Body of pancreas (tissue), 4 donors: ENCODE measurements at regions not wholly inside any gene's neighbourhood (a gene's known extent, or its start where the extent isn't known, plus 50 kb on each side); places are given as distances from the start of the nearest gene placed in this dataset.

Source experiments
- ATAC-seq: fragments of 150-250 bp; one replicate; pipeline ENCODE4 v1.9.1; 2016
- DNase-seq, 4 donors: peaks; one replicate each; pipeline ENCODE4 v3.0.0-alpha.2; 2019
- H3K27ac ChIP-seq, 4 donors: fragments of 200-600 bp; sonication (generic); 1 replicate in 3 of 4; 2 replicates in 1 of 4; pipeline versions ENCODE4 v1.5.1 to v1.6.1; 2016 to 2019; ENCODE audit warnings: mild to moderate bottlenecking in 1 of 4, mixed read lengths in 1 of 4, moderate library complexity in 1 of 4
- H3K27me3 ChIP-seq, 2 donors: fragments of 200-600 bp; sonication (generic); one replicate each; pipeline ENCODE4 v1.6.0; 2016; ENCODE audit warnings: mild to moderate bottlenecking in 1 of 2
- H3K36me3 ChIP-seq, 2 donors: fragments of 200-600 bp; sonication (generic); replicated peaks in 1 of 2; 2 replicates each; pipeline ENCODE4 v1.5.1; 2016; ENCODE audit warnings: low read depth in 2 of 2; ENCODE audit not compliant: insufficient read depth in 1 of 2
- H3K4me1 ChIP-seq: fragments of 200-600 bp; sonication (generic); one replicate; pipeline ENCODE4 v1.6.0; 2016
- H3K4me3 ChIP-seq, 2 donors: fragments of 200-600 bp; sonication (generic); 1 replicate in 1 of 2; 2 replicates in 1 of 2; pipeline ENCODE4 v1.5.1; 2016 to 2019
- H3K9me3 ChIP-seq, 3 donors: fragments of 200-600 bp; sonication (generic); 1 replicate in 2 of 3; 2 replicates in 1 of 3; pipeline ENCODE4 v1.5.1; 2016
- POLR2A ChIP-seq, 3 donors: fragments of 450-650 bp; IDR thresholded peaks; one replicate each; pipeline ENCODE4 v1.6.1; 2016; ENCODE audit warnings: antibody characterized with exemption in 3 of 3, mild to moderate bottlenecking in 2 of 3
- WGBS, 2 donors: methylation state at CpG; one replicate each; pipeline ENCODE4 v1.1.5; 2017; 5-methylcytosine and 5-hydroxymethylcytosine counted together
- intact Hi-C: fragments of 100-400 bp; cut with DNase I; formaldehyde crosslinking; loops from one replicate; pipeline ENCODE4 v1.15.1; 2023
- TF ChIP-seq, protein P1 (sequence below), 7 experiments: fragments of 450-650 bp in 4 of 7; fragments of 200-600 bp in 3 of 7; sonication (generic) in 3 of 7; IDR thresholded peaks; one replicate each; pipeline ENCODE4 v1.5.1; 2016 to 2019; ENCODE audit warnings: antibody characterized with exemption in 7 of 7

DNA sequence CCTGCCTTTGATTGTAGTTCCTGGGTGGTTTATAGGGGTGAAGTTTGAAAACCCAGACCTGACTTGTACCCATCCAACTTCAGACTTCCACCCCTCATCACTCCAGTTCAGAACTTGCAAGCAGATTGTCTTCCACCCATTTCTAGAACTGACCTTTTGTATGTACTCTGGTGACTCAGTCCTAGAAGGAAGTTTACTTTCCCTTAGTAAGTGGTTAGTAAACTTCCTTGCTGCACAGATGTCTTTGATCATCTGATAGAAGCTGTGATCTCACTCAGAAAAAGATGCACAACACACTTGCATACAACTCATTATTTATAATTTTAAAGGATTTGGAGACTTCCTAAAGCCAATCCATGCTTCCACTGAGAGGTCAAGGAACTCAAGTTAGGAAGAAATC is 368.0 kb downstream of the MFSD1 start:
- intact Hi-C loops = no loop called here
- DNase-seq (no peak), ATAC-seq (no peak)
- Histone ChIP-seq H3K4me3 (no peak overlapping the region), H3K4me1 (no peaks in the 10 kb centered on the region), H3K27ac (no peak overlapping the region), H3K36me3 (no peaks in the 10 kb centered on the region), H3K27me3 (no peaks in the 10 kb centered on the region), H3K9me3 (no peaks in the 10 kb centered on the region)
- TF ChIP-seq, protein P1, sequence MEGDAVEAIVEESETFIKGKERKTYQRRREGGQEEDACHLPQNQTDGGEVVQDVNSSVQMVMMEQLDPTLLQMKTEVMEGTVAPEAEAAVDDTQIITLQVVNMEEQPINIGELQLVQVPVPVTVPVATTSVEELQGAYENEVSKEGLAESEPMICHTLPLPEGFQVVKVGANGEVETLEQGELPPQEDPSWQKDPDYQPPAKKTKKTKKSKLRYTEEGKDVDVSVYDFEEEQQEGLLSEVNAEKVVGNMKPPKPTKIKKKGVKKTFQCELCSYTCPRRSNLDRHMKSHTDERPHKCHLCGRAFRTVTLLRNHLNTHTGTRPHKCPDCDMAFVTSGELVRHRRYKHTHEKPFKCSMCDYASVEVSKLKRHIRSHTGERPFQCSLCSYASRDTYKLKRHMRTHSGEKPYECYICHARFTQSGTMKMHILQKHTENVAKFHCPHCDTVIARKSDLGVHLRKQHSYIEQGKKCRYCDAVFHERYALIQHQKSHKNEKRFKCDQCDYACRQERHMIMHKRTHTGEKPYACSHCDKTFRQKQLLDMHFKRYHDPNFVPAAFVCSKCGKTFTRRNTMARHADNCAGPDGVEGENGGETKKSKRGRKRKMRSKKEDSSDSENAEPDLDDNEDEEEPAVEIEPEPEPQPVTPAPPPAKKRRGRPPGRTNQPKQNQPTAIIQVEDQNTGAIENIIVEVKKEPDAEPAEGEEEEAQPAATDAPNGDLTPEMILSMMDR (IDR thresholded peaks at IDR 0.05) = no peak
- TF ChIP-seq POLR2A (IDR thresholded peaks at IDR 0.05) = no peak

DNA sequence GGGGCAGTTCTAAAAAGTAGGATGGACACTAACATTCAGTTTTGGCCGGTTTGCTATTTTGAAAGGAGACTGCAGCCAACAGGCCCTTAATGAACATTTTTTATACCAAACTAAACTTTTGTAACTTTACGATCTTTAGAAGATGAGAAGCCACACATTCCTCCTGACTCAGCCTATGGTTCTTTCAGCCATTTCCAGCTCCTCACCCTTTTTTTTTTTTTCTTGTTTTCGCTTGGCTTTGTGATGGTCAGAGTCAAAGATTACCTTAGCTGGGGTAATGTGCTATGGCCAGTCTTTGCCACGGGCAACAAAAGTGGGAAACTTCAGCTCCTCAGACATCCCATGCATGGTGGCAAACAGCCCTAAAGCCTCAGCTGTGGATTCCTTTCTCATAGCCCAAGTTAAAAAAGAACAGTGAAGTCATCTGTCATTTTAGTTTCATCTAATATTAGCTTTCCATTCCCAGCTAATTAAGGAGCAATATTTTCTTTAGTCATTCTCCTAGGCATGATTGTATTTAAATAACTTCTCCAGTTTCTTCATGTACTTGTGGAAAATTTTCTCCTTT is 368.7 kb downstream of the MFSD1 start:
- Histone ChIP-seq H3K9me3 (no peaks in the 10 kb centered on the region), H3K27me3 (no peaks in the 10 kb centered on the region), H3K36me3 (no peaks in the 10 kb centered on the region), H3K27ac (no peak overlapping the region), H3K4me1 (no peaks in the 10 kb centered on the region), H3K4me3 (no peak overlapping the region)
- intact Hi-C loops = no loop called here
- WGBS, 2 donors = 72 to 76% methylated on average over 4 of the region's 4 CpGs
- DNase-seq (no peak), ATAC-seq (no peak)
- TF ChIP-seq, protein P1 (IDR thresholded peaks at IDR 0.05) = no peak
- no peak for TF ChIP-seq POLR2A (IDR thresholded peaks at IDR 0.05)

DNA sequence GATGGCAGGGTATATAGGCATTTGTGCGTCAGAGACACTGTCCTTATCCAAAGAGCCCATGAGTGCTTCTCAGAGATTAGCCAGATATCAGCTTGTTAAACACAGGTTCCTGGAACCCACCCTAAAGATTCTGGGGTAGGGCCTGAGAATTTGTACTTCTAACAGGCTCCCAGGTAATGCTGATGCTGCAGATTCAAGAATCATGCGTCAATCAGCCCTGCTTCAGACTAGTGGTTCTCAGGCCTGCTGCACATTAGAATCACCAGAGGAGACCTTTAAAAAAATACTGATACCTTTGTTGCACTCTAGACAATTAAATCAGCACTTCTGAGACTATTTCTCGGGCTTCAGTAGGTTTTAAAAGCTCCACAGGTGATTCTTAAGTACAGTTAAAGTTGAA is 369.5 kb downstream of the MFSD1 start:
- TF ChIP-seq, protein P1 (IDR thresholded peaks at IDR 0.05) = no peak
- TF ChIP-seq POLR2A (IDR thresholded peaks at IDR 0.05) = no peak
- DNase-seq (no peak), ATAC-seq (no peak)
- Histone ChIP-seq H3K27ac (no peak overlapping the region), H3K36me3 (no peaks in the 10 kb centered on the region), H3K27me3 (no peaks in the 10 kb centered on the region), H3K4me1 (no peaks in the 10 kb centered on the region), H3K9me3 (no peaks in the 10 kb centered on the region), H3K4me3 (no peak overlapping the region)
- 54 to 69% methylated on average over 3 of the region's 3 CpGs for WGBS, 2 donors
- intact Hi-C loops = no loop called here

DNA sequence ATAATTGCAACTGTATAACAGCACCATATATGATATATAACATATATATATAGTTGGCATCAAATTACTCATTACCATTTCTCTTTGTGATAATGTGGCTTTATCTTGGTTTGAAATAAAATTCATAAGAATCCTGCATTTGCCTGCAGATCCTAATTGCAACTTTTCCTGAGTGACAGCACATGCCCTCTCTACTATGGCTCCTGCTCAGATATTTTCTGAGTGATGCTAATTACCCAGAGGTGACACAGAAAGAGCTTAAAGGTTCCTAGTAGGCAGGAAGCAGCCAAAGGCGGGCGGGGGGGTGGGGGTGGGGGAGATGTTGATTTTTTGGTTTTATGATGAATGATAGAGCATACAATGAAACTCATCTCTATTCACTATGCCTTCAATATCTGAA is 370.6 kb downstream of the MFSD1 start:
- Histone ChIP-seq H3K9me3 (no peaks in the 10 kb centered on the region), H3K4me3 (no peak overlapping the region), H3K36me3 (no peaks in the 10 kb centered on the region), H3K27me3 (no peaks in the 10 kb centered on the region), H3K27ac (no peak overlapping the region), H3K4me1 (no peaks in the 10 kb centered on the region)
- intact Hi-C loops = no loop called here
- 68 to 77% methylated on average over 2 of the region's 2 CpGs for WGBS, 2 donors
- DNase-seq (no peak), ATAC-seq (no peak)
- TF ChIP-seq, protein P1 (IDR thresholded peaks at IDR 0.05) = no peak
- no peak for TF ChIP-seq POLR2A (IDR thresholded peaks at IDR 0.05)
